ENCODE measurements at regions not wholly inside any gene's neighbourhood (a gene's known extent, or its start where the extent isn't known, plus 50 kb on each side); places are given as distances from the start of the nearest gene placed in this dataset.

DNA sequence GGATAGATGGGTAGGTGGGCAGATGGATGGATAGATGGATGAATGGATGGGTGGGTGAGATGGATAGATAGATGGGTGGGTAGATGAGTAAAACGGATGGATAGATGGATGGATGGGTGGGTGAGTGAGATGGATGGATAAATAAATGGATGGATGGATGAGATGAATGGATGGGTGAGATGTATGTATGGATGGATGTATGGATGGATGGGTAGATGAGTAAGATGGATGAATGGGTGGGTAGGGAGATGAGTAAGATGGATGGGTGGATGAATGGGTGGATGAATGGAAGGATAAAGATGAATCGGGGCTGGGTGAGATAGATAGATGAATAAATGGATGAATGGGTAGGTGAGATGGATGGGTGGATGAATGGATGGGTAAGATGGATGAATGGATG lies 210.1 kb downstream of the TFAP2C start:
- TF ChIP-seq, protein P1, sequence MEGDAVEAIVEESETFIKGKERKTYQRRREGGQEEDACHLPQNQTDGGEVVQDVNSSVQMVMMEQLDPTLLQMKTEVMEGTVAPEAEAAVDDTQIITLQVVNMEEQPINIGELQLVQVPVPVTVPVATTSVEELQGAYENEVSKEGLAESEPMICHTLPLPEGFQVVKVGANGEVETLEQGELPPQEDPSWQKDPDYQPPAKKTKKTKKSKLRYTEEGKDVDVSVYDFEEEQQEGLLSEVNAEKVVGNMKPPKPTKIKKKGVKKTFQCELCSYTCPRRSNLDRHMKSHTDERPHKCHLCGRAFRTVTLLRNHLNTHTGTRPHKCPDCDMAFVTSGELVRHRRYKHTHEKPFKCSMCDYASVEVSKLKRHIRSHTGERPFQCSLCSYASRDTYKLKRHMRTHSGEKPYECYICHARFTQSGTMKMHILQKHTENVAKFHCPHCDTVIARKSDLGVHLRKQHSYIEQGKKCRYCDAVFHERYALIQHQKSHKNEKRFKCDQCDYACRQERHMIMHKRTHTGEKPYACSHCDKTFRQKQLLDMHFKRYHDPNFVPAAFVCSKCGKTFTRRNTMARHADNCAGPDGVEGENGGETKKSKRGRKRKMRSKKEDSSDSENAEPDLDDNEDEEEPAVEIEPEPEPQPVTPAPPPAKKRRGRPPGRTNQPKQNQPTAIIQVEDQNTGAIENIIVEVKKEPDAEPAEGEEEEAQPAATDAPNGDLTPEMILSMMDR (IDR thresholded peaks at IDR 0.05; ENCODE audit: low read length) = no peak
- no peak for TF ChIP-seq EZH2 (IDR thresholded peaks at IDR 0.05; ENCODE audit: borderline replicate concordance, low read length)
